ENCODE measurements at regions not wholly inside any gene's neighbourhood (a gene's known extent, or its start where the extent isn't known, plus 50 kb on each side); places are given as distances from the start of the nearest gene placed in this dataset.

- no peak for TF ChIP-seq CTCF (IDR thresholded peaks at IDR 0.05; ENCODE audit: insufficient read depth, low read length, poor library complexity, severe bottlenecking)
- no peaks in the 10 kb centered on the region for H3K36me3 ChIP-seq (ENCODE audit: control insufficient read depth, insufficient read depth, low read length)
- no peak for DNase-seq (ENCODE audit: low read depth)
- H3K4me3 ChIP-seq (ENCODE audit: low read depth, low read length), result no peak overlapping the region
- H3K27me3 ChIP-seq (ENCODE audit: control insufficient read depth, insufficient read depth, low read length), result no peaks in the 10 kb centered on the region
Measured at GRCh38 chr18:26780520-26781325, 84.8 kb downstream of the AQP4 start.

- no peaks in the 10 kb centered on the region for H3K27me3 ChIP-seq (ENCODE audit: control insufficient read depth, insufficient read depth, low read length)
- H3K4me3 ChIP-seq (ENCODE audit: low read depth, low read length), result no peak overlapping the region
- no peak for DNase-seq (ENCODE audit: low read depth)
- no peaks in the 10 kb centered on the region for H3K36me3 ChIP-seq (ENCODE audit: control insufficient read depth, insufficient read depth, low read length)
- no peak for TF ChIP-seq CTCF (IDR thresholded peaks at IDR 0.05; ENCODE audit: insufficient read depth, low read length, poor library complexity, severe bottlenecking)
Measured at GRCh38 chr18:26778054-26778393, 87.5 kb downstream of the AQP4 start.

GRCh38 chr18:26777351-26778053, 88.0 kb downstream of the AQP4 start:
- no peak for TF ChIP-seq CTCF (IDR thresholded peaks at IDR 0.05; ENCODE audit: insufficient read depth, low read length, poor library complexity, severe bottlenecking)
- no peaks in the 10 kb centered on the region for H3K36me3 ChIP-seq (ENCODE audit: control insufficient read depth, insufficient read depth, low read length)
- no peak overlapping the region for H3K4me3 ChIP-seq (ENCODE audit: low read depth, low read length)
- H3K27me3 ChIP-seq (ENCODE audit: control insufficient read depth, insufficient read depth, low read length), result no peaks in the 10 kb centered on the region
- DNase-seq (ENCODE audit: low read depth), result no peak

- H3K36me3 ChIP-seq (ENCODE audit: control insufficient read depth, insufficient read depth, low read length), result no peaks in the 10 kb centered on the region
- H3K4me3 ChIP-seq (ENCODE audit: low read depth, low read length), result no peak overlapping the region
- no peak for TF ChIP-seq CTCF (IDR thresholded peaks at IDR 0.05; ENCODE audit: insufficient read depth, low read length, poor library complexity, severe bottlenecking)
- DNase-seq (ENCODE audit: low read depth), result no peak
- H3K27me3 ChIP-seq (ENCODE audit: control insufficient read depth, insufficient read depth, low read length), result no peaks in the 10 kb centered on the region
Measured at GRCh38 chr18:26772691-26773090, 92.8 kb downstream of the AQP4 start.

- no peak overlapping the region for H3K4me3 ChIP-seq (ENCODE audit: low read depth, low read length)
Measured at GRCh38 chr18:26771524-26771923, 94.0 kb downstream of the AQP4 start.

More at GRCh38 chr18:26771524-26771923, 94.0 kb downstream of the AQP4 start:
- DNase-seq (ENCODE audit: low read depth), result no peak
- no peaks in the 10 kb centered on the region for H3K27me3 ChIP-seq (ENCODE audit: control insufficient read depth, insufficient read depth, low read length)
- peak; percentile 43 for TF ChIP-seq CTCF (IDR thresholded peaks at IDR 0.05; ENCODE audit: insufficient read depth, low read length, poor library complexity, severe bottlenecking)
- H3K36me3 ChIP-seq (ENCODE audit: control insufficient read depth, insufficient read depth, low read length), result no peaks in the 10 kb centered on the region
